ENCODE measurements at regions not wholly inside any gene's neighbourhood (a gene's known extent, or its start where the extent isn't known, plus 50 kb on each side); places are given as distances from the start of the nearest gene placed in this dataset.
"Not testable (repeated sequence)": the region's sequence is repeated elsewhere in the genome, so short reads cannot be mapped to it uniquely, and the experiment has no call there.

- no peak for DNase-seq
These were observed 447.8 kb downstream of the FAT4 start for GRCh38 chr4:125762537-125762936.

- no peak for DNase-seq
These were observed 451.2 kb downstream of the FAT4 start for GRCh38 chr4:125765941-125766340.

- no peak for DNase-seq
These were observed 456.2 kb downstream of the FAT4 start for GRCh38 chr4:125770814-125771398.

GRCh38 chr4:125772680-125773079 is 457.9 kb downstream of the FAT4 start:
- DNase-seq: no peak

- DNase-seq: no peak
These were observed 458.7 kb downstream of the FAT4 start for GRCh38 chr4:125773502-125773901.

GRCh38 chr4:125773931-125774330 is 459.2 kb downstream of the FAT4 start:
- no peak for DNase-seq

GRCh38 chr4:125776146-125776545 is 461.4 kb downstream of the FAT4 start:
- no peak for DNase-seq

- no peak for DNase-seq
These were observed 465.4 kb downstream of the FAT4 start for GRCh38 chr4:125780164-125780563.

GRCh38 chr4:125780747-125781146 is 466.0 kb downstream of the FAT4 start:
- DNase-seq: no peak

GRCh38 chr4:125781651-125782050 is 466.9 kb downstream of the FAT4 start:
- DNase-seq: no peak

- DNase-seq: no peak
These were observed 470.0 kb downstream of the FAT4 start for GRCh38 chr4:125784741-125785140.

GRCh38 chr4:125787707-125788106 is 473.0 kb downstream of the FAT4 start:
- DNase-seq: no peak

GRCh38 chr4:125789023-125789422 is 474.3 kb downstream of the FAT4 start:
- no peak for DNase-seq

- no peak for DNase-seq
These were observed 477.1 kb downstream of the FAT4 start for GRCh38 chr4:125791896-125792295.

- no peak for DNase-seq
These were observed 480.2 kb downstream of the FAT4 start for GRCh38 chr4:125794989-125795388.

- DNase-seq: no peak
These were observed 481.4 kb downstream of the FAT4 start for GRCh38 chr4:125796138-125796537.

- DNase-seq: not testable (repeated sequence)
These were observed 482.9 kb downstream of the FAT4 start for GRCh38 chr4:125797621-125798020.

GRCh38 chr4:125801373-125801772 is 486.6 kb downstream of the FAT4 start:
- DNase-seq: no peak

GRCh38 chr4:125801924-125802323 is 487.2 kb downstream of the FAT4 start:
- DNase-seq: no peak

- DNase-seq: no peak
These were observed 493.3 kb downstream of the FAT4 start for GRCh38 chr4:125808022-125808421.

GRCh38 chr4:125808570-125808969 is 493.8 kb downstream of the FAT4 start:
- no peak for DNase-seq

GRCh38 chr4:125811892-125812291 is 497.1 kb downstream of the FAT4 start:
- DNase-seq: no peak

- no peak for DNase-seq
These were observed 512.3 kb downstream of the FAT4 start for GRCh38 chr4:125826801-125827695.

GRCh38 chr4:125827696-125828052 is 512.9 kb downstream of the FAT4 start:
- no peak for DNase-seq

GRCh38 chr4:125828346-125828745 is 513.6 kb downstream of the FAT4 start:
- DNase-seq: no peak

All from NCI-H146 (cell line).